ENCODE measurements at regions not wholly inside any gene's neighbourhood (a gene's known extent, or its start where the extent isn't known, plus 50 kb on each side); places are given as distances from the start of the nearest gene placed in this dataset.

DNA sequence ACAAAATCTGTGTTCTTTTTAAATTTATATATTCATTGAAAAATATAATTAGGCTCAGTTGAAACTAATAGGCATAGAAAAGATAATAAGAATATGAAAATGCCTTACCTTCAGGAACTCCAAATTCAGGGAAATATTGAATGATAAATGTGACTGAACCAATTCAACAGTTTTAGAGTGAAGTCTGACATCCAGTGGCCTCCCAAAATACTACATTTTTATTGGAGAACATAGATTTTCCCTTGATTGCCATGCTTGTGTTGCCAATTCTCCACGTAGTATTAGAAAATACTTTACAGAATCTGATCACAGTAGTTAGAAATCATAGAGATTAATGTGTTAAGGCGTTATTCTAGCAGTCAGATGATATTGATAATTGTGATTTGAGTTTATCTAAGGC lies 1246.7 kb downstream of the GATA3 start:
- Histone ChIP-seq H3K27ac (ENCODE audit: low read length) (no peak overlapping the region), H3K9ac (ENCODE audit: low read length) (no peak overlapping the region), H3K9me3 (ENCODE audit: low read length) (no peaks in the 10 kb centered on the region), H3K4me2 (ENCODE audit: low read depth, low read length, poor library complexity, severe bottlenecking) (no peak overlapping the region), H3K4me1 (ENCODE audit: low read length) (no peaks in the 10 kb centered on the region), H2AFZ (ENCODE audit: low read length) (no peak overlapping the region), H3K9me2 (replicated peaks; ENCODE audit: insufficient read depth, low read length) (no peaks in the 10 kb centered on the region), H3K27me3 (ENCODE audit: low read length) (no peaks in the 10 kb centered on the region), H3K4me3 (ENCODE audit: low read length) (no peak overlapping the region), H3K36me3 (ENCODE audit: insufficient read depth, low read length) (no peaks in the 10 kb centered on the region), H4K20me1 (ENCODE audit: insufficient read depth, low read depth, low read length) (no peaks in the 10 kb centered on the region), H3K79me2 (ENCODE audit: low read length) (no peaks in the 10 kb centered on the region)
- DNase-seq = no peak

DNA sequence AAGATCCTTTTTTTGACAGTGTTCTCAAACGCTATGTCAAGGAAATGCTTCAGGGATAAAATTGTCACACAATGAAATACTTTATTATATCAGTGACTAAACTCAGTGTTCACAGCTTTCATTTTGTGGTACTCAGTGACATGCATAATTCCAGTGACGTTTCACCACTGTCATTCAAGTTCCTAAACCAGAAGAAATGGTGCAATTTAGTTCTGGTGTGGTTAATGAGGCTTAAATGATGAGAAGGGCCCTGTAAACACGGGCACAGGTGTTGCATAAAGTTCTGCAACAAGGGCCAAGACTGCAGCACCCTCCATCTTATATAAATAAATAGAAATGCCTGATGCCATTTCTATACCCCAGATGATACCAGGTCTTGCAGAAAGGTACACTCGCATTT lies 1247.1 kb downstream of the GATA3 start:
- Histone ChIP-seq H3K9me2 (replicated peaks; ENCODE audit: insufficient read depth, low read length) (no peaks in the 10 kb centered on the region), H3K79me2 (ENCODE audit: low read length) (no peaks in the 10 kb centered on the region), H3K4me1 (ENCODE audit: low read length) (no peaks in the 10 kb centered on the region), H3K27me3 (ENCODE audit: low read length) (no peaks in the 10 kb centered on the region), H3K4me3 (ENCODE audit: low read length) (no peak overlapping the region), H2AFZ (ENCODE audit: low read length) (no peak overlapping the region), H3K27ac (ENCODE audit: low read length) (no peak overlapping the region), H3K9me3 (ENCODE audit: low read length) (no peaks in the 10 kb centered on the region), H4K20me1 (ENCODE audit: insufficient read depth, low read depth, low read length) (no peaks in the 10 kb centered on the region), H3K36me3 (ENCODE audit: insufficient read depth, low read length) (no peaks in the 10 kb centered on the region), H3K4me2 (ENCODE audit: low read depth, low read length, poor library complexity, severe bottlenecking) (no peak overlapping the region), H3K9ac (ENCODE audit: low read length) (no peak overlapping the region)
- no peak for DNase-seq

DNA sequence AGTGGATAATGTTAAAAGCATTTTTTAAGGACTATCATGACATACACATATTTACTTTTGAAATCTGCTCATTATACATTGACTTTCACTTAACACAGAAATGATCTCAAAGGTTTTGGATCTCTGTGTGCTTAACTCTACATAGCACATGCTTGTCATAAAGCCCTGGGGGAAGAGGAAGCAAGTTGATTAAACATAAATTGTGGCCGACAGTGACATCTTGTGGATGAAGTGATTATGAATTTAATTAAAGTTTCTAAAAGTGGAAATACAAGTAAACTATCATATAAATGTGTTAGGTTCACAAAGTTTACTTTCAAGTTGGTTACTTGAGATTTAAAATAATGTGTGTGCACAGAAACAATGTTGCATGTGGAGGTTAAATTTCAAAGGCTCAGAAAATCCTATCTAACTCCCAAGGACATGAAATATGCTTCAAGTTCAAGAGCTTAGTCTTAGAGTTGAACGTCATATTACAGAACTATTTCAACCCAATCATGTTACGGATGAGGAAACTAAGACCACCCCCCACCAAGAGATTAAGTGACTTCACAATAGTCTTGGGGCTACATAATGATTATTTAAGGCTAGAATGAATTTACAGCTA lies 1247.8 kb downstream of the GATA3 start:
- no peaks in the 10 kb centered on the region for H3K27me3 ChIP-seq (ENCODE audit: low read length)
- no peak overlapping the region for H3K27ac ChIP-seq (ENCODE audit: low read length)
- H3K9me3 ChIP-seq (ENCODE audit: low read length) = no peaks in the 10 kb centered on the region
- no peak overlapping the region for H3K4me2 ChIP-seq (ENCODE audit: low read depth, low read length, poor library complexity, severe bottlenecking)
- no peaks in the 10 kb centered on the region for H3K36me3 ChIP-seq (ENCODE audit: insufficient read depth, low read length)
- H3K9me2 ChIP-seq (replicated peaks; ENCODE audit: insufficient read depth, low read length) = no peaks in the 10 kb centered on the region
- H4K20me1 ChIP-seq (ENCODE audit: insufficient read depth, low read depth, low read length) = no peaks in the 10 kb centered on the region
- no peak overlapping the region for H2AFZ ChIP-seq (ENCODE audit: low read length)
- no peaks in the 10 kb centered on the region for H3K4me1 ChIP-seq (ENCODE audit: low read length)
- H3K79me2 ChIP-seq (ENCODE audit: low read length) = no peaks in the 10 kb centered on the region
- DNase-seq = peak; percentile 85
- no peak overlapping the region for H3K9ac ChIP-seq (ENCODE audit: low read length)
- H3K4me3 ChIP-seq (ENCODE audit: low read length) = no peak overlapping the region

DNA sequence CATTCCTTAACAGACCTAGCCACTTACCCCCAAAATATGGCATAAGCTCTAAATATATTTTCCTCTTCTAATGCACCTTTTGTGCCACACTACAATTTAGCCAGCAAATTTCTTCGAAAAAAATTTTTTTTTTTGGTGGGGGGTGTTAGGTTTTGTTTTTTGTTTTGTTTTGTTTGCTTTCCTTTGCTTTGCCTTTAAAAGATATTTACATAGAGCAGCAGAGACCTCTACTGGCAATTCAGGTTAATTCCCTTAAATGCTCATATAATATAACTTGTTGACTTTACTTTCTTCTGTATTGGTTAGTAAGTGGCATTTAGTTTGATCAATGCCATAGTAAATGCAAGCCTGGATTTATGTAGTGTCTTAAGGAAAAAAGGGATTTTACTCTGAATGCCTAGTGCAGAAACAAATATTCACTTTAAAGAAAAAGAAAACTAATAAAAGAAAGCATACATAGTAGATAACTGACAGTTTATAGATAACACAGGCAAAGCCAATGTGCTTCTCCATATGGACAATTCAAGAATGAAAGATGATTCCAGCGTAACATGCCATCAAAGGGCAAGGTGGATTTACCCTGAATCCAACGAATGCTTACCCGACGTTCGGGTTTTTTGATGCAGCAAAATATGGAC lies 1250.6 kb downstream of the GATA3 start:
- no peaks in the 10 kb centered on the region for H3K79me2 ChIP-seq (ENCODE audit: low read length)
- H3K27ac ChIP-seq (ENCODE audit: low read length) = no peak overlapping the region
- no peaks in the 10 kb centered on the region for H4K20me1 ChIP-seq (ENCODE audit: insufficient read depth, low read depth, low read length)
- no peak overlapping the region for H3K4me3 ChIP-seq (ENCODE audit: low read length)
- H3K27me3 ChIP-seq (ENCODE audit: low read length) = no peaks in the 10 kb centered on the region
- H3K4me1 ChIP-seq (ENCODE audit: low read length) = no peaks in the 10 kb centered on the region
- no peaks in the 10 kb centered on the region for H3K36me3 ChIP-seq (ENCODE audit: insufficient read depth, low read length)
- no peak overlapping the region for H3K9ac ChIP-seq (ENCODE audit: low read length)
- no peak overlapping the region for H3K4me2 ChIP-seq (ENCODE audit: low read depth, low read length, poor library complexity, severe bottlenecking)
- no peak overlapping the region for H2AFZ ChIP-seq (ENCODE audit: low read length)
- H3K9me2 ChIP-seq (replicated peaks; ENCODE audit: insufficient read depth, low read length) = no peaks in the 10 kb centered on the region
- no peaks in the 10 kb centered on the region for H3K9me3 ChIP-seq (ENCODE audit: low read length)
- DNase-seq = peak; percentile 58

DNA sequence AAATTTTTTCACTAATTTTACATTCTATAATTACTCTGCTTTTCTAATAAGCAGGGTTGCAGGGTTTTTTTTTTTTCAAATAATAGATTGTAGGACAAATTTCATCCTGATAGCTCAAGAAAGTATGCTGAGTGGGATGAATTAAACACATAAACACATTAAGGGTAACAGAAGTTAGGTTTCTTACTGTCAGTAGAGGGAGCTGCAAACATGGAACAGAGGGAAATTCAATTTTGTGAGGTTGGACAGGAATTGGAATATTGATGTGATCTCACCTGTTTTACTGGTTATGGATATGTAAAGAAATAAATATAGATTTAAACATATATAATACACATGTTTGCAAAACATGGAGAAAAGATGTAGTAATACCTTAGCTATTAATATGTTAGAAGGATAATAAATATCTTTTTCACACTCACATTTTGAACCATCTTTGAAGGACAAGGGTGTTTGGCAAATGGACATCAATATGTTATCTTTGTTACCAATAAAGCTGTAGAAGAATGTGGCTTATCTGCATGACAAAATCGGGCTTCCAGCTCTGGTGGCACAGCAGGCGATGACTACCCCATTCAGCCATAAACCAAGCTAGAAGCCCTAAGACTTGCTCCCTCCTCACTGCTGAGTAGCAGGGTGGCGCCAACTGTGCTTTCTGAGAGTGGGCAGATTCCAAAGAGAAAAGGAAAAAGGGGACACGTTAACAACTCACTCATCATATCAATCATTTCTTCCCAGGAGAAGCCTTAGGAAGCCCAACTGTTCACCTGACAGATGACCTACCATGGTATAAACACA lies 1257.4 kb downstream of the GATA3 start:
- H3K9ac ChIP-seq (ENCODE audit: low read length) = no peak overlapping the region
- no peaks in the 10 kb centered on the region for H4K20me1 ChIP-seq (ENCODE audit: insufficient read depth, low read depth, low read length)
- H3K4me1 ChIP-seq (ENCODE audit: low read length) = peaks cover 4% of the 10 kb centered on the region; the same call in 1 of the 2 replicates
- H3K9me2 ChIP-seq (replicated peaks; ENCODE audit: insufficient read depth, low read length) = no peaks in the 10 kb centered on the region
- H2AFZ ChIP-seq (ENCODE audit: low read length) = no peak overlapping the region
- H3K27me3 ChIP-seq (ENCODE audit: low read length) = no peaks in the 10 kb centered on the region
- H3K4me2 ChIP-seq (ENCODE audit: low read depth, low read length, poor library complexity, severe bottlenecking) = no peak overlapping the region
- H3K9me3 ChIP-seq (ENCODE audit: low read length) = no peaks in the 10 kb centered on the region
- H3K36me3 ChIP-seq (ENCODE audit: insufficient read depth, low read length) = no peaks in the 10 kb centered on the region
- no peaks in the 10 kb centered on the region for H3K79me2 ChIP-seq (ENCODE audit: low read length)
- H3K4me3 ChIP-seq (ENCODE audit: low read length) = no peak overlapping the region
- DNase-seq = no peak
- H3K27ac ChIP-seq (ENCODE audit: low read length) = no peak overlapping the region

DNA sequence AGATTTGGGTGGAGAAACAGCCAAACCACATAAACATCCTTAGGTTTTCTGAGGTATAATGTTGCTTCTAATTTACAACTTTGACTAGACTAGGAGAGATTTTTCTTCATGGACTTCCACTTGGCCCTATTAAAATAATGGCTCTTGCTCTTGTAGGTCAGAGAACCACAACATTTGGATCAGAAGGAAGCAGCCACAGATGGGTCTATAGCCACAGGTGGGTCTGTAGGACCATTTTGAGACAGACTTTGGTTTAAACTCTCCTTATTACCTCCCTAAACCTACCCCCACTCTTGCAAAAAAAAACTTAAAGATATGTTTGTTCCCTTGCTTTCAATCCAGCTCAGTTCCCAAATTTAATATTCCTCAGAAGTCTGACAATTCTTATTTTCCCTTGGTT lies 1260.8 kb downstream of the GATA3 start:
- Histone ChIP-seq H3K27ac (ENCODE audit: low read length) (no peak overlapping the region), H3K9me3 (ENCODE audit: low read length) (no peaks in the 10 kb centered on the region), H3K4me3 (ENCODE audit: low read length) (no peak overlapping the region), H3K79me2 (ENCODE audit: low read length) (no peaks in the 10 kb centered on the region), H3K27me3 (ENCODE audit: low read length) (no peaks in the 10 kb centered on the region), H3K36me3 (ENCODE audit: insufficient read depth, low read length) (no peaks in the 10 kb centered on the region), H3K9ac (ENCODE audit: low read length) (no peak overlapping the region), H3K4me1 (ENCODE audit: low read length) (peaks cover 4% of the 10 kb centered on the region; the same call in 1 of the 2 replicates), H2AFZ (ENCODE audit: low read length) (no peak overlapping the region), H3K4me2 (ENCODE audit: low read depth, low read length, poor library complexity, severe bottlenecking) (no peak overlapping the region), H4K20me1 (ENCODE audit: insufficient read depth, low read depth, low read length) (no peaks in the 10 kb centered on the region), H3K9me2 (replicated peaks; ENCODE audit: insufficient read depth, low read length) (no peaks in the 10 kb centered on the region)
- no peak for DNase-seq

DNA sequence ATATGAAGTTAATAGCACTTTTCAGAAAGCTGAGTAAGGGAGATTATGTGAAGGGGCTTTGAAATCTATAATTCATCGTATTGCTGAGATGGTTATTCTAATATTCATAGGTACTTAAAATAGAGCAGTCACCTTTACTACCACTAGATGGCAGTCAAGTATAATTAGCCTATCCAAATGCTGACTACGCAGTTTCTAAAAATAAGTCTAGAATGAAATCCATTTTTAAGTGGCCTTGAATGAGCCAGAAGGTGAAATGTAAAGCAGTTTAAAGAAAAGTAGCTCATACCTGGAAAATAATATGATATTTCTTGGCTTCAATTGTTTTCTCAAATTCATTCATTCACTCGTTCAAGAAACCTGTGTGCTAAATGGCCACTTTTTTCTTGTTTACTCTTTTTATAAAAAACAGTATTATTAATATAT lies 1277.1 kb downstream of the GATA3 start:
- H3K36me3 ChIP-seq (ENCODE audit: insufficient read depth, low read length) = no peaks in the 10 kb centered on the region
- no peak overlapping the region for H3K4me3 ChIP-seq (ENCODE audit: low read length)
- no peaks in the 10 kb centered on the region for H3K27me3 ChIP-seq (ENCODE audit: low read length)
- no peaks in the 10 kb centered on the region for H3K79me2 ChIP-seq (ENCODE audit: low read length)
- H3K4me2 ChIP-seq (ENCODE audit: low read depth, low read length, poor library complexity, severe bottlenecking) = no peak overlapping the region
- H3K9me2 ChIP-seq (replicated peaks; ENCODE audit: insufficient read depth, low read length) = no peaks in the 10 kb centered on the region
- no peak overlapping the region for H3K27ac ChIP-seq (ENCODE audit: low read length)
- no peaks in the 10 kb centered on the region for H3K9me3 ChIP-seq (ENCODE audit: low read length)
- DNase-seq = peak; percentile 86
- H4K20me1 ChIP-seq (ENCODE audit: insufficient read depth, low read depth, low read length) = no peaks in the 10 kb centered on the region
- H2AFZ ChIP-seq (ENCODE audit: low read length) = no peak overlapping the region
- no peak overlapping the region for H3K9ac ChIP-seq (ENCODE audit: low read length)
- H3K4me1 ChIP-seq (ENCODE audit: low read length) = no peaks in the 10 kb centered on the region

DNA sequence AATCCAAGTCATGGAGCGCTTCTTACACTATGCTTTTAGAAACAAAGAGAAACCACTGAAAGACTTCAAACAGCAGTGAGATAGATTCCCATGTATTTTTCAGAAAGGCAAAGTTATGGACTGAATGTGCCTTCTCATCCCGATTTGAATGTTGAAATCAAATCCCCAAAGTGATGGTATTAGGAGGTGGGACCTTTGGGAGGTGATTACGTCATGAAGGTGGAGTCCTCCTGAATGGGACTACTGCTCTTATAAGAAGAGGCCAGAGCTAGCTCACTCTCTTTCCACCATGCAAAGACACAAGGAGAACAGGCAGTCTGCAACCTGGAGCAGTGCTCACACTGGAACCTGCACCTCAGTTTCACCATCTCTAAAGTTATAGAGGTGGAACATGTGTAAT lies 1279.8 kb downstream of the GATA3 start:
- Histone ChIP-seq H2AFZ (ENCODE audit: low read length) (no peak overlapping the region), H3K4me1 (ENCODE audit: low read length) (no peaks in the 10 kb centered on the region), H3K9ac (ENCODE audit: low read length) (no peak overlapping the region), H3K4me2 (ENCODE audit: low read depth, low read length, poor library complexity, severe bottlenecking) (no peak overlapping the region), H3K27me3 (ENCODE audit: low read length) (no peaks in the 10 kb centered on the region), H4K20me1 (ENCODE audit: insufficient read depth, low read depth, low read length) (no peaks in the 10 kb centered on the region), H3K79me2 (ENCODE audit: low read length) (no peaks in the 10 kb centered on the region), H3K27ac (ENCODE audit: low read length) (no peak overlapping the region), H3K4me3 (ENCODE audit: low read length) (no peak overlapping the region), H3K9me2 (replicated peaks; ENCODE audit: insufficient read depth, low read length) (no peaks in the 10 kb centered on the region), H3K9me3 (ENCODE audit: low read length) (no peaks in the 10 kb centered on the region), H3K36me3 (ENCODE audit: insufficient read depth, low read length) (no peaks in the 10 kb centered on the region)
- DNase-seq = no peak

Measured in Karpas-422 (cell line).